GM21447 (cell line): ENCODE measurements at regions not wholly inside any gene's neighbourhood (a gene's known extent, or its start where the extent isn't known, plus 50 kb on each side); places are given as distances from the start of the nearest gene placed in this dataset.
"Not testable (repeated sequence)": the region's sequence is repeated elsewhere in the genome, so short reads cannot be mapped to it uniquely, and the experiment has no call there.

Experiments
- ATAC-seq: cut with Tn5 transposase; IDR thresholded peaks from one replicate; pipeline ENCODE4 v1.9.1; 2021; ENCODE audit not compliant: unreplicated experiment

DNA sequence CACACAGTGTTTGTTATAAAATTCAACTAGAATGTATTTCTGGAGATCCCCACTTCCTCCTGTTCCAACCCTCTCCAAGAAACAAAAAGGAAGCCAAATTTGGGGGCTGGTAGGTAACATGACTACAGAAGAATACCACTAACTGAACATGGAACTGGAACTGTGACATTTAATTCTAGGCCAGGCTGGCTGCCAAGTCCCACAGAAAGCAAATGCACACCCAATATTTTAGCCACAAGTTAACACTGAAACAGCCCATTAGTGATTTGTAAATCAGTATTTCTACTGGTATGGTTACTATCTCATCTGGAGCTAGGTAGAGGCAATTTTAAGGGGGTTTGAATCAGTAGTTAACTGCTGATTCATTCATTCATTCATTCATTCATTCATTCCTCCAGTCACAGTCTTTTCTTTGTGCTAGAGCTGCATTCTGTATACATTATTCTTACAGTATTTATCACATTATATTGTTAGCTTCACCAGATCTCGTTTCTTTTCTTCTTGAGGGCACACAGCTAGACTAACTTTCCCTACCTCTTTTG is 131.7 kb upstream of the GDNF start:
- no peak for ATAC-seq

DNA sequence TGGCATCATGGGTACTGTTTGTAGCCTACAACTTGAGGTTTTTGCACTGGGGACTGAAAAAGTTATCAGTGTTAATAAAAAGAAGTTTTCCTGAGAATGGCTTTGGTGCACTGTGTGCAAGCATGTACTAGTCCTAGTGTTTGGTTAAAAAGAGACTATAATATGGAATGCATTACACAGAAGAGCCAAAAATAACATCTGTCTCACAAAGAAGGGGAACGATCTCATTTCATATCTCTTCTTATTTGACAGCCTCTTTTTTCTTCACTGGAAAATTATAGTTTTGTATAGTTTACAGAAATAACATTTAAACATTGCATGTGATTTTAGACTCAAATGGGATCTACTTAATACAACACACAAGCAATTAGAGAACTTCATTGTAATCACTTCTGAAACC is 127.0 kb upstream of the GDNF start:
- no peak for ATAC-seq

DNA sequence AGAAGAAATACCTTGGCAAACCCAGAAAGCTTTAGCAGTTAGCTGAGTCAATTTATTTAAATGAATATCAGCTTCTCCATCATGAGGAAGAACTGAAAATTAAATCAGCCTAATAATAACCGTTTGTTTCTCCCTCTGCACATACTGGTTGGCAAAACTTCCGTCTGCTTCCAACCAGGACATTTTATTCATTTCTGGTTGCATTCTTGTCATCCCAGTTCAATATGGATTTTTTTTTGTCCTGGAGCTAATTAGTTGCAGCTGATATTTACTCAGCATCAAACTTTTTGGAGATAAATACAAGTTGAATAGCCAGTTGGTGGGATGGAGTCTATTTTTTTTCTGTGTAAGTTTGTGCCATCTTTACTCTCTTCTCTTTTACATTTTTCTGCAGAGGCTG is 126.5 kb upstream of the GDNF start:
- ATAC-seq = no peak

DNA sequence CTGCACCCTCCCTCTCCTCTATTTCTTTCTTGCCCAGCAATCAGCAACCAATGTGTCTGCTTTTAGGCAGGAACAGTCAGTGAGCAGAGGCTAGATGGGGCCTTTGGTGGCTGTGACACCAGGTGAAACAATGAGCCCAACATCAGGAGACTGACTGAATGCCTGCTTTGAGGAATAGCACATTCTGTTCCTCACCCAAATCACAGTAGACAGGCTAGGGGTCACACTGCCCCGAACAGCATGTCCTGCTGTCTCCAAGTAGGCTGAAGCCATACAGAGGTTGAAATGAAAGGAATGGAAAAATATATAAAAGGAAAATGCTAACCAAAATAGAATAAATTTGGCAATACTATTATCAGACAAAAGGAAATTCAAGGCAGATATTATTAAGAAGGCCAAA is 122.5 kb upstream of the GDNF start:
- no peak for ATAC-seq

DNA sequence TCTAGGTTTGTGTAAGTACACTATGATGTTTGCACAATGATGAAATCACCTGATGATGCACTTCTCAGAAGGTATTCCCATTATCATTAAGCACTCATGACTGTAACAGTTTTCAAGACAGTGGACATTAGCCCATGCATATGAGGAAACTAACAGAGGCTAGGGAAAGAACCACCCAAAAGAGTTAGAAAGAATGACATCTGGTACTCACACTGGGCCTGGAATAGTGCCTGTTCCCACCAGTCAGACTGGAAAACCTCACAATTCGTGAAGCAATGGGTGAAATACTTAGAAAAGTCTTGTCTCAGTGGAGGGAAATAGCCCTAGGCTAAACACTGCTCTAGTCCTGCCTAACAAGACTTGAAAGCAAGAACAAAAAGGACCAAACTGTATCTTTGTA is 117.4 kb upstream of the GDNF start:
- no peak for ATAC-seq

DNA sequence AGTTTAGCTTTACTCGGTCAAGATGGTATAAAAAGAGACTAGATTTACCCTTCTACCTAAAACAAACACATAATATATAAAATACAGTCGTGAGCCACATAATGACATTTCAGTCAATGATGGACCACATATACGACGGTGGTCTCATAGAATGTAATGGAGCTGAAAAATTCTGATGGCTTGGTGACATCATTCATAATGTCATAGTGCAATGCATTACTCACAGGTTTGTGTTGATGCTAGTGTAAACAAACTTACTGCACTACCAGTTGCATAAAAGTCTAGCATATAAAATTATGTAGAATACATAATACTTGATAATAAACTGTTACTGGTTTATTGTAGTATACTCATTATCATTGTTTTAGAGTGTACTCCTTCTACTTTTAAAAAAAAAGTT is 115.9 kb upstream of the GDNF start:
- no peak for ATAC-seq

DNA sequence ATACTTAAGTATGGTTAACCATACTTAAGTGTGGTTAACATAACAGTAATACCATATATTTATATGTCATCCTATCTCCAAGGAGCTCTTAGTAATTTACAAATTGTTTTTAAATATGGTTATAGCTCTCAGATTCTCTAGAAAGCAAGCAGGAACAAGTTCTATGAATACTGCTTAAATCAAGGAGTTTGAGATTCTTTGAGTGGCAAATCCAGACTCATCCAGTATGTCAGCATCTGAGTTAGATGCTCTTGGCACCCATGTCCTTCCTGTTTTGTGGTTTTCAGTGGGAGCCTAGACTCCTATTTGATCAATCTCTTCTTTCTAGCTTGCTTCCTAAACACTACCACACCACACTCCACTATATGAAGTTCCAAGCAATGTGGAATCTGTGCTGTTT is 114.7 kb upstream of the GDNF start:
- ATAC-seq = no peak

DNA sequence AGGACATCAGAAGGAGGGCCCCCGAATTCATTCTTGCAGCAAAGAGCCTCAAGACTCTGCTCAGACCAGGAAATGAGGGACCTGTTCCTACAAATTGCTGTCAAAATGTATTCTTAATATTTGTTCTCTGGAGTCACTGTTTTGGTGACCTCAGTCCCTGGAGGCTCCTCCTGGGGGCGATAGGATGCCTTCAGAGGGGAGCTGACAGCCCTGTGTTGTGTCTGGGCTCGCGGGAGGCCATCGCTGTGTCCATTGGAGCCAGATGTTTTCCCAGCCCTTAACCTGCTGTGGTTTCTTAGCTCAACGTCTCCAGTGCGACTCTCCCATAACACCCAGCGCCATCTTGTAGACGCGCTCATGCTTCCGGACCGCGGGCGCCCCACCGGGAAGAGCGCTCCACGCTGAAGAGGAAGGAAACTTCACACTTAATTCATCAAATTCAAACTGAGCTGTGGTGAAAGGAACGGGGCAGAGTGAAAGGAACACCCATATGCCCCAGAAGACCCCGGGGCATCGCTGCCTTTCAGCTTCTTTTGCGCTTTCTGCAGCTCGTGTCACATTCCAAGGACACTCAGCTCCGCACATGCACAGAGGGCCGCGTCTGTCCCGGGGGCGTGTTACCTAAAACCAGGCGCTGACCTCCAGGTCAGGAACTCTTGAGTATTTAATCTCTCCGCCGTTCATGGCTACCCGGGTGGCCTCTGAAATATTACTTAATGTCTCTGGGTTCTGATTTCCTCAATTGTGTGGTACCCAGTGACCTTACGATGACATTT is 112.3 kb upstream of the GDNF start:
- no peak for ATAC-seq

DNA sequence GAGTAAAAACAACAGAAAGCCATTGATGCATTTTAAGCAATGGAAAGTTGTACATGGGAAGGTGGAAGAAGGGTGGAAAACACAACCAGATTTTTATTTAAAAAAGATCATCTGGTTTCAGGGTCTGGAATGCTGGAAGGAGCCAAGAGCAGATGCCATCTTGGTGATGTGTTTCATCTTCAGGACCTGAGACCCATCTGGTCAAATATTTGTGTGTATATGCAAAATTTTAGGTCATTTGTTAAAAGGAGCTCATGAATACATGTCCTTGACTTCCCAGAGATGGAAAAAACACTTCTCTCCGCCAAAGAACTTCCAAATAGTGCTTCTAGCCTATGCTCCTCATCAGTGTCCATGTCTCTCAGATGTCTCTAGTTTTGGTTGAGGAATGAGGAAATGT is 110.6 kb upstream of the GDNF start:
- ATAC-seq = no peak

DNA sequence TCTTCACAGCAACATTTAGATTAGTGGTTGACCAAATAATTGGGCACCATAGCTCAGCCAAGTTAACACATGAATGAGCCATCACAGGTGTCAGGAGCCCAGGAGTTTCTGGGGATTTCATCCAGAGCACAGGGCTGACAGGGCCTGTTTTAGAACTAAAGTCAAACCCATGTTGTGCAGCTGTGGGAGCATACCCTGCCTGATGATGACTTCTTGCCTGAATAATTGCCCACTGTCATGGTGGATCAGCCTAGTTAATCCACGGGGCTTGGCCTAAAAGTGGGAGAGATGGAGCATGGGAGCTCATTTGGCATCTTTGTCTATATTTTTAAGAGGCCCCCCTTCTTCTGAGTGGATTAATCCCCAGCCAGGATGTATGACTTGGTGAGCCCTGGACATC is 105.6 kb upstream of the GDNF start:
- ATAC-seq = no peak

DNA sequence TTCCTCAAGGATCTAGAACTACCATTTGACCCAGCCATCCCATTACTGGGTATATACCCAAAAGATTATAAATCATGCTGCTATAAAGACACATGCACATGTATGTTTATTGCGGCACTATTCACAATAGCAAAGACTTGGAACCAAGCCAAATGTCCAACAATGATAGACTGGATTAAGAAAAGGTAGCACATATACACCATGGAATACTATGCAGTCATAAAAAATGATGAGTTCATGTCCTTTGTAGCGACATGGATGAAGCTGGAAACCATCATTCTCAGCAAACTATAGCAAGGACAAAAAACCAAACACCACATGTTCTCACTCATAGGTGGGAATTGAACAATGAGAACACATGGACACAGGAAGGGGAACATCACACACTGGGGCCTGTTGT is 103.3 kb upstream of the GDNF start:
- ATAC-seq = not testable (repeated sequence)

DNA sequence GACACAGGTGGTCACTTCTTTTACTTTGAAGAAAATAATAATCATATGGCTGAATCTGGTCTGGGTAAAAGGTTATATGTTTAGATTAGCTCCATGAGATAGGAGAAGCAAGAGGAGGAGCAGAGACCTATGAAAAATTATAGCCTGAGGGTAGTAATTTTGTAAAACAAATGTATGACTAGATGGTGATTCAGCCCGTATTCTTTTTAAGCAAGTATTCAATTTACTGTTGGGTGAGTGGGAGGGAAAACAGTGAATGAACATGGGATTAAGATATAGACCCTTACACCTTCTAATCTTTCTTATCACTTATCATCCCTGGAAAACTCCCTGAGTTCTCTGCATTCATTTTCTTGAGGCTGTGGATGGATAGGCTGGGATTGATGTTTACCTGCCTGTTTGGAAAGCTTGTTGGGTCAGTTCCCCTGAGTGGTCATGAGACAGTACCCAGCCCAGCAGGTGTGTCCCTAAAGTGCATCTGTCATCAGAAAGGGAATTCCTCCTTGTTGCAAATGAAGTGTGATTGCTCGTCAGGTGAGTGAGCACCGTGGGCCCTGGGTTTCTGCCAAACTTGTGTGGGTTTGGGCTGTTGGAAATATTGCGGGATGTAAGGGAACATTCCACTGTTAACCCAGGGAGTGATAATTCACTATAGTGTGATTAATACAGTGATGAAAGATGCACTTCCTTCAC is 101.2 kb upstream of the GDNF start:
- no peak for ATAC-seq

DNA sequence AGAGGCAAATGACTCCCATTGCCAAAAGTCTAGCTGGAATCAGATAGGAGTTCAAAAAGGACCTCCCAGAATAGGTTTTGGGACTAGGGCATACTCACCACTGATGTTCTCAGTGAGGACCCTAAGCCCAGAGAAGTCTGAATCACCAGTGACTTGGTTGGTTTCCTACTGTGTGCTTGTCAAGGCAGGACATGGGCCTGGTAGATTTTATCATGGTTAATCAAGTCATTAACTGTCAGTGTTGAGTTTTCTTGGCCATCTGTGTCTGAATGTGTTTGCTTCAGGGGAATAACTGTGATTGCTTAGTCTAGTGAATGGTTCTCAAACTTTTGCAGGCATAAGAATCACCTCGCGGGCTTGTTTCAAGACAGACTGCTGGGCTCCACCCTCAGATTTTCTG is 99.0 kb upstream of the GDNF start:
- no peak for ATAC-seq

DNA sequence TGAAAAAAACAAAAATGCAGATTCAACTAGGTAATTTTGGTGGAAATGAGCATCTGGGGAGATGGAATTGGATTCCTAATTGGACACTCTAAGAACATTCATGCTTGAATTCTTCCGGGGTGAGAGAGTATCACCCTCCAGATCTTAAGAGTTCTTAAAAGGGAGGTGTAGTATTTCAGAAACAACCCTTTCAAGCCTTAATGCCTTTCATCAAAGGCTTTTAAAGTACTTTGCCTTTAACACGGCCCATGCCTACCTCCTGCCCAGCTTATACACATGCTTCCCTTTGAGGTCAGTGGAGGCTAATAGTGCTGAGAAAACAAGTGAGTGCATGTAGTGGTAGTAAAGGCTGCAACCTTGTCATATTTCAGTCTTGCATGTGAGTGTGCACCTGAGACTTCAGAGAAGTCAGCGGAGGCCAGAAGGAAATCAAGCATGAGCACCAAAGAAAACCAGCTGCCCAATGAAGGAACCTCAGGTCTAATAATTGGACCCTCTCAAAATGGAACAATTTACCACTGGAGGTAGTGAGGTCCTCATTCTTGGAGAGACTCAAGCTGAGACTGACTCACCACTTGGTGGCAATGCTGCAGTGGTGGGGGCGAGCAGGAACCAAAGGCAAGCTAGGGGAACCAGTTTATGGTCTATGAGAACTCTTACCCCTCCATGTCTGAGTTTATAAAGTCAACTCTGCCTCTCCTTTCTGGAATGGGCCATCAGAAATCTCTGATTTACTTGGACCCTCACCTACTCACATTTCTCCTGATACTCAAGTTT is 98.4 kb upstream of the GDNF start:
- no peak for ATAC-seq

DNA sequence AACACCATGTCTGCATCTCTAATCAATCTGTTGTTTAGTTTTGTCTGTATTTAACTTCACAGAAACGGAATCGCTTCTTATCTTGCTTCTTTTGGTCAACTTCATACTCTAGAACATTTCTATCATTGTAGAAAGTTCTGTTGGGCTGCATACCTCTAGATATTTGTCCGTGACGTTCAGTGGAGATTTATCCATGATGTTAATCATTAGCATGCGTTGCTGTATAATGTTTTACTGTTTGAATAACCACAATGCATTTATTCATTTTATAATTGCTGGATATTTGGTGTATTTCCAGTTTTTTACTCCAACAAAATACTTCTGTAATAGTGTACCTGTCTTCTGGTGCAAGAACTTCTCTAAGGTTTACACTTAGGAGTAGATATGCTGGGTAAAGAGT is 96.2 kb upstream of the GDNF start:
- ATAC-seq = no peak

DNA sequence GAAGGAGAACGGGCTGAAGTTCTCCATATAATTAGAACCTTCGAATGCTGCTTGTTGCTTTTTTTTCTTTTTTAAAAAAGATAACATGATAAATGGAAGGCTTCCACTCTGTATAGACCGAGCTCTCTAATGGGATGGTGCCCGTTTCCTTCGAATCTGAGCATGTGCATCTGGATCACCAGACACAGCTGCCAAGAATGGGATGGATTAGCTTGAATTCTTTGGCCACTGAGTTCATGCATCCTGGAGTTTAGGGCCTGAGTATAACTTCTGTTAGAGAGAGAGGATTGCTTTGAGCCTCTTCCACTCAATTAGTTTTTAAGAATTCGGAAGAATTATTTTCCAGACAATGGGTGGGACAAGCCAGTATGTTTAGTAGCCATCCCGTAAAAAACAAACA is 93.7 kb upstream of the GDNF start:
- ATAC-seq = no peak

DNA sequence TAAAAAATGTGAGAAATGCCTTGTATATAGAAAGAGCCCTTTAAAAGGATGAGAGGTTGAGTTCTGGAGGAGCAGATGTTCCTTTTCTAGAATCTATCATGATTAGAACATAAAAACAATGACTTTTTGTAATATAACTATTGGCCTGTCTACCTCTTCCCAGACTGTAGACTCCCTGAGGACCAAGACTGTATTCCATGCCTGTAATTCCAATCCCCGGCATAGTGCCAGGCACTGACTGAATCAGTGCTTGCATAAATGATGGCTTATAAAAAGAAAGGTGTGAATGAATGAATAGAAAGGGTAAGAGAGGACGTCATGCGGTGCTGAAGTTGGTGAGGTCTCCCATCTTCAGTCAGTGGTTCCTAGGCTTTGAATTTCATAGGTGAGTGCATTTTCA is 92.6 kb upstream of the GDNF start:
- ATAC-seq = no peak

DNA sequence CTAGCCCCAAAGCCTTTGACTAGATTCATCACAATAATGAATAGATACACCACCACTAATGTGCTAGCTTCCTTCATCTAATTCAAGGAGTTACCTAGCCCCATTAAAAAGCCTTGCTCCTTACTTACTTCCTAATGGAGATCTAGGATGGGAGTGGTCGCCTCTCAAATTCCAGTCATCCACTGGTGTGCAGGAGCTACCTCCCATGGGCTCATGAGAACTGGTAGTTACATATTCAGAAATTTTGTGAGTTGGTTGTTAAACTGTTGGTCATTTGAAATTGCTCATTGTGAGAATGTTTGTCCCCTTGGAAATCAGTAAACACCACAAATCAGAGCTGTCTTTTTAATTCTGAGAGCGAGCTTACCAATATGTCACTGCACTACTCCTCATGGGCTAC is 91.7 kb upstream of the GDNF start:
- ATAC-seq = no peak

DNA sequence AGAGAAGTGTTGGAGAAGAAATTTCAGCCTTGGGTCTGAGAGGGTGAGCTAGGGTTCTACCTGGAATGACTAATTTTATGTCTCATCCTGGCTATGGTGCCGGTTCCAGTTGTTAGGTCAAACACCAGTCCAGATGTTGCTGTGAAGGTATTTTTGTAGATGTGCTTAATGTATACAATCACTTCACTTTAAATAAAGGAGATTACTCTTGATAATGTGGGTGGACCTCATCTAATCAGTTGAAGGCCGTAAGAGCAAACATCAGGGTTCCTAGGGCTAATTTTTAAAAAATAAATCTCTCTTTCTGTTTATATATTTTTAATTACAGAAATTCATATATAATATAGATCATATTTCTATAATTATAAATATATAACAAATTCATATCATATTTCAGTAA is 90.5 kb upstream of the GDNF start:
- ATAC-seq = no peak

DNA sequence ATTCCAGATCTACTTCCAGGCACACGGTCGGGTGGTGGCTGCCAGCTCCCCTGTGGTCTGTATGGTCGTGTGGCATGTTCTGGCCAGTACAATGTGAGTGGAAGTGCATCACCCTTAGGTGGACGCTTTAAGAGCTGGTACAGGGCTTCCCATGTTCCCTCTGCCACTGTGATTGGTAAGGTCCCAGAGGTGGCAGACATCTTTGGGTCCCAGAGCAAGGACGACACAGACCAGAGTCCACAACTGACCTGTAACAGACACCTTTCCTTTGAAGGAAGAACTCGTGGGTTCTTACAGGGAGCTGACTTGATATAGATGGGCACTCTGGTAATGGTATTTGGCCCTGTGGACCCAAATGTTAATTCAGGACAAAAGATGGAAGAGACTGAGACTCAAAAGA is 90.0 kb upstream of the GDNF start:
- no peak for ATAC-seq

DNA sequence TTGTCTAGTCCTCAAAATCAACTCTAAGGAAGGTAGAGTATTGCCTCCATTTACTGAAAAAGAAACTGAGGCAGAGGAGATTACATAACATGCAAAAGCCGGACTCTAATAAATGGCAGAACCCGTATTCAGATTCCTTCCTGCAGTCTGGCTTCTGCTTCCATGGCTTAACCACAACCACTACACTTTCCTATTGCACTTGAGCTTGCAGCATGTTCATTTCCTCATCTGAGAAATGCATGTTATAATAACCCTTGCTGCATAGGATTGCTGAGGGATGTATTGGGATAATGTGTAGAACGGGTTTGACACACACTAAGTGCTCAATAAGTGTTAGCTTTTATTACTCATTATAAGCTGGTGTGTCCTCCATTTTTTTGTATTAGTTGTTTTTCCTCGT is 87.9 kb upstream of the GDNF start:
- not testable (repeated sequence) for ATAC-seq

DNA sequence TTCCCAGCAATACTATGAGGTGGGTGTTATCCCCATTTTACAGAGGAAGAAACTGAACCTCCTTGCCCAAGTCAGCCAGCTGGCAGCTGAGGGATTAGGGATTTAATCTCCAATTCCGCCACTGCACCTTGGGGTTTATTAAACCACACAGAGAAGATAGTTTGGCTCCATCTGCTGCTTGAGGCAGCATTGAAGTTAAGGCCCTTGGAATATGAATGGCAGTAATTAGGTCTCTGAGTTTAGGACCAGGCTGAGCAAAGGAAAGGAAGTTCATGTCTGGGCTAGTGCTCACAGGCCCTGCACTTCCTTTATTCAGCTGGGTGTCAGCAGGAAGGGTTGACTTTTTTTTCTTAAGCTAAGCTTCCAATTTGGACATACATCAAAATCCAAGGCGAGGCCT is 86.9 kb upstream of the GDNF start:
- no peak for ATAC-seq
